GM12873 (cell line): ENCODE measurements at regions not wholly inside any gene's neighbourhood (a gene's known extent, or its start where the extent isn't known, plus 50 kb on each side); places are given as distances from the start of the nearest gene placed in this dataset.

Source experiments
- TF ChIP-seq, protein P1 (sequence below): IDR thresholded peaks from 2 replicates; pipeline ENCODE4 v1.5.1; 2012; ENCODE audit warnings: low read depth, mild to moderate bottlenecking, moderate library complexity, low read length, control low read depth; ENCODE audit not compliant: insufficient read depth; ENCODE audit errors: missing control alignments

DNA sequence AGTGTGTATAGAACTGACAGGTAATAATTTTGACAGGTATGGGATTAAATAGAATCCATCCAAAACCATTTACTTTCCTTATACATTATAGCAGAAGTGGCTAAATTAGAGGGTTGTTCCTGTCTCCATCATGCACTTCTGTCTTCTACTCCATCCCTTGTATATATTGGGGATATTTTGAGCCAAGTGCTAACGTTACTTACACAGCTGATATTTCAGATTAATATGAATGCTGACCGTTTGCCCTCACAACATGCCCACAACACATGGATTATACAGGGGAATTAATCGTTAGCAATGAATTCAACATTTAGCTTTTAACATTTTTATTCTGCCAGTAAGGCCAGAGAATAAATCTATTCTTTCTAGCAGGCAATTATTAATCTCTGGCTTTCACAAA lies 1125.0 kb upstream of the FAM98A start:
- TF ChIP-seq, protein P1, sequence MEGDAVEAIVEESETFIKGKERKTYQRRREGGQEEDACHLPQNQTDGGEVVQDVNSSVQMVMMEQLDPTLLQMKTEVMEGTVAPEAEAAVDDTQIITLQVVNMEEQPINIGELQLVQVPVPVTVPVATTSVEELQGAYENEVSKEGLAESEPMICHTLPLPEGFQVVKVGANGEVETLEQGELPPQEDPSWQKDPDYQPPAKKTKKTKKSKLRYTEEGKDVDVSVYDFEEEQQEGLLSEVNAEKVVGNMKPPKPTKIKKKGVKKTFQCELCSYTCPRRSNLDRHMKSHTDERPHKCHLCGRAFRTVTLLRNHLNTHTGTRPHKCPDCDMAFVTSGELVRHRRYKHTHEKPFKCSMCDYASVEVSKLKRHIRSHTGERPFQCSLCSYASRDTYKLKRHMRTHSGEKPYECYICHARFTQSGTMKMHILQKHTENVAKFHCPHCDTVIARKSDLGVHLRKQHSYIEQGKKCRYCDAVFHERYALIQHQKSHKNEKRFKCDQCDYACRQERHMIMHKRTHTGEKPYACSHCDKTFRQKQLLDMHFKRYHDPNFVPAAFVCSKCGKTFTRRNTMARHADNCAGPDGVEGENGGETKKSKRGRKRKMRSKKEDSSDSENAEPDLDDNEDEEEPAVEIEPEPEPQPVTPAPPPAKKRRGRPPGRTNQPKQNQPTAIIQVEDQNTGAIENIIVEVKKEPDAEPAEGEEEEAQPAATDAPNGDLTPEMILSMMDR, result no peak

DNA sequence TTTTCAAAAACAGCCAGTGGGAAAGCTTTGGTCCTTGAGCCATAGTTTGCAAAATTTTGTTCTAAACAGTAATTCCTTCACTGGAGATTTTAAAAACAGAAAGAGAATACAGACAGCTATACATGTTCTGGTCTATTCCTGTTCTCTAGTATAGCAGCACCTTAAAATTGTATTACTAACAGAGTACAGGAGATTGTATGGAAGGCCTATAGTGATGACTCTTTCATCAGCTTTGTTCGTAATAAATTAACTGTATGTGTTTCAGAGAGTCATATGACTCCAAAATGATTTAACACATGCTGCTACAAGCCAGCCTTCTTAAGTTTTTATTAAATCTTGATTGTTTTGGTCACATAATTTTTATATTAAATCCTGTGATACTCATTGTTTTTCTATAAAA lies 1124.6 kb upstream of the FAM98A start:
- TF ChIP-seq, protein P1, result no peak

DNA sequence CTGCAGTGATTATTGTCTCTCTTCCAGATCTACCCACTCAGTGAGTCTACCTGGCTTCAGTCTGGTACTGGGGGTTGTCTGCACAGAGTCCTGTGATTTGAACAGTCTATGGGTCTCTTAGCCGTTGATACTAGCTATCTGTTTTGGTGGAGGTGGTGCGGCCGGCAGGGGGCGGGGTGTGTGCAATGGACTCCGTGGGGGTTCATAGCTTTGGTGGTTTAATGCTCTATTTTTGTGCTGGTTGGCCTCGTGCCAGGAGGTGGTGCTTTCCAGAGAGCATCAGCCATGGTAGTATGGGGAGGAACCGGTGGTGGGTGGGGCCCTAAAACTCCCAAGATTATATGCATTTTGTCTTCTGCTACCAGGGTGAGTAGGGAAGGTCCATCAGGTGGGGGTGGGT lies 1120.1 kb upstream of the FAM98A start:
- TF ChIP-seq, protein P1, result no peak

DNA sequence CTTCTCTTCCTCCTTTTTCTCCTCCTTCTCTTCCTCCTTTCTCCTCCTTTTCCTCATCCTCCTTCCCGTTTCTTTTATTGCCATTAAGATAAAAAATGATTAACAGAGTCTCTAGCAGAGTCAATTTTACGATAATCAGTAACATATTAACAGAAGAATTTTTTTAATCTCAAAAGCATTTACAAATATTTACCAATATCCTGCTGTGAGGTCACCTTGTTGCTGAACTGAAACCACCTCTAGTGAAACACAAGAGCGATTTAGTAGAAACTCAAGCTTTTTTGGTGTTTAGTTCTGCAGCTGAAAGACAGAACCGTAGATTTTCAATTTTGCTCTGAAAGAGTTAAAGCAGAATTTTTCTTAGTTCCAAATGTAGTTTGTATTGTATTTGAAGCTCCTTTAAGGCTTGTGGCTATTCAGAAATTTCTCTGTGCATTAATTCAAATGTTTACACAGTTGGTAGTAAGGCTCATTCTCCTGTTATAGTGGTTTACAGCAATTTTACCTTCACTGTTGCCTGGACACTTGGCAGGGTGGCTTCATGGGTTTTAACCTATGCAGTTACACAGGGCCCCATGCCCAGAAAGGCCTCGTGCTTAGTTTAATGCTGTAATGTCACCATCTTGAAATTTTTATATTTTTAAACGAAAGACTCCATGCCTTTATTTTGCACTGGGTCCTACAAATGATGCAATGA lies 1106.6 kb upstream of the FAM98A start:
- TF ChIP-seq, protein P1, result no peak

DNA sequence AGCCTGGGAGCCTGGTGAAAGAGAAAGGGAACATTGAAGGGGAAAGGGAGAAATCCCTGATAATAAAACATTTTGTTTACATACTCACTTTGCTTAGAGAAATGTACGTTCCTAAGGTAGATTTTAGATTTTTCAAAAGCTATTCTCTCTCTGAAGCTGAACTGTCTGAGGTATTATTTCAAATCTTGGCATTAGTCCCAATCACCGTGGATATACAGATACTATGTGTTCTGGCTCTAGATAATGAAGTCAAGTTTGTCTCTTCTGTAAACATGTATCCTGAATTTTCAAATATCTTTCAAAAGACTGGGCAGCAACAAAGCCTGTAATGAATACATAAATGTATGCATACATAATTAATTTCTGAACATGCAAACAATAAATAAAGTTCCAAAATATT lies 1104.2 kb upstream of the FAM98A start:
- TF ChIP-seq, protein P1, result no peak

DNA sequence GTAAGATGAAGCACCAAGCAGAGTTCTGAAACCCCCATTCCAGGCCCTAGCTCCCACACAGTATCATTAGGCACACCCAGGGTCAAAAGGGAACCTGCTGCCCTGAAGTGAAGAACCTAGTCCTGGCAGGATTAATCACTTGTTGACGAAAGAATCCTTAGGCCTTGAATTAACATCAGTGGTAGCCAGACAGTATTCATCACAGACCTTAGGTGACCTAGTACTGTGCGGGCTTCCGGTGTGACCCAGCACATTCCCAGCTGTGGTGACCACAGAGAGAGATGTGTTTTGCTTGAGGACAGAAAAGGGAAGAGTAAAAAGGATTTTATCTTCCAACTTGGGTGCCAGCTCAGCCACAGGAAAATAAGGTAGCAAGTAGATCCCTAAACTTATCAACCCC lies 1071.4 kb upstream of the FAM98A start:
- TF ChIP-seq, protein P1, result no peak

DNA sequence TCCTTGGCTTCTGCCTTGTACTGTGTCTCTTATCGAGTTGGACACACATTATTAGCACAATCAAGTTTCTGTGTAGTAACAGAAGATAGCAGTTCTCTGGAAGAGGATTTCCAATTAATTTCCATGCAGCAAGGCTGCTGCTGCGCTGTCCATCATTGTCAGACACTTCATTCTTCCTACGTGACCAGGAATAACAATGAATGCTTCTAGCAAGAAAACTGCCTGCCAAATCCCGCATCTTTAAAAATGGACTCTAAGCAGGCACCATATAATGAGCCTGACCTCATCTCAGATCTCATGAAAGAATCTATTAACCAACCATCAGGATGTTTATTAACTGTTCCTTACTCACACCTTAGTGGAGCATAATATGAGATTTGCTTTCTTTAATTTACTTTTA lies 1067.7 kb upstream of the FAM98A start:
- TF ChIP-seq, protein P1, result no peak

DNA sequence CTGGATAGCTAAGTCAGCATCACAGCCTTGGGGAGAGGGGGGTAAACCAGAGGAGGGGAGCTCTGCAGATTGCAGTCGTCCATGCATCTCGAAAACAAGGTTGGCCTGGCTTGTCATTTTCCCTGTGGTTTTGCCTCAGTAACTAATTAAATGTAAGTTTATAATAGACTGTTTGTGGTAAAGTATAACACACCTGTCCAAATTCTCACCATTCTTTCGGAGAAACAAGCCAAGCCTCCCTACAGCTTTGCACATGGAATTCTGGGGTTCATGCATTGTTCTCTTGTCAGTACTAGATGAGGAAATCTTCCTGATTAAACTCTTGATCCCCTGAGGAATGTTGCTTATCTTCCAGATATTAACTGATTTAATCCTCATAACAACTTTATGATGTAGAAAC lies 1065.2 kb upstream of the FAM98A start:
- TF ChIP-seq, protein P1, result no peak
